Gastroesophageal sphincter (tissue), 3 donors: ENCODE measurements at regions not wholly inside any gene's neighbourhood (a gene's known extent, or its start where the extent isn't known, plus 50 kb on each side); places are given as distances from the start of the nearest gene placed in this dataset.

Experiments
- CTCF ChIP-seq, 4 experiments: fragments of 200-600 bp in 2 of 4; fragments of 450-650 bp in 2 of 4; sonication (generic) in 1 of 4; IDR thresholded peaks; one replicate each; pipeline ENCODE4 v1.5.1; 2017 to 2019; ENCODE audit warnings: antibody characterized with exemption in 4 of 4, mild to moderate bottlenecking in 2 of 4, moderate library complexity in 2 of 4
- POLR2AphosphoS5 ChIP-seq: sonication (generic); formaldehyde crosslinking; IDR thresholded peaks from one replicate; pipeline ENCODE4 v1.6.1; 2017; ENCODE audit warnings: antibody characterized with exemption

GRCh38 chr9:84617411-84618029 is 52.0 kb upstream of the NTRK2 start:
- no peak for TF ChIP-seq POLR2AphosphoS5
- TF ChIP-seq CTCF (IDR thresholded peaks at IDR 0.05), result no peak
